NCI-H1417 treated with DMSO at 0.1 percent for 48 hours (cell line): ENCODE measurements at regions not wholly inside any gene's neighbourhood (a gene's known extent, or its start where the extent isn't known, plus 50 kb on each side); places are given as distances from the start of the nearest gene placed in this dataset.
"Not testable (repeated sequence)": the region's sequence is repeated elsewhere in the genome, so short reads cannot be mapped to it uniquely, and the experiment has no call there.

Experiments
- DNase-seq: peaks from one replicate; lab custom pipeline; 2025; lab: John Stamatoyannopoulos, UW

- DNase-seq = not testable (repeated sequence)
Measured at GRCh38 chr3:90206482-90206881, 1099.1 kb downstream of the EPHA3 start.

GRCh38 chr3:90207353-90208097, 1100.1 kb downstream of the EPHA3 start:
- DNase-seq = not testable (repeated sequence)

GRCh38 chr3:90221900-90222299, 1114.5 kb downstream of the EPHA3 start:
- no peak for DNase-seq

- no peak for DNase-seq
Measured at GRCh38 chr3:90241481-90241880, 1134.1 kb downstream of the EPHA3 start.

- DNase-seq = no peak
Measured at GRCh38 chr3:90253131-90253530, 1145.7 kb downstream of the EPHA3 start.

GRCh38 chr3:90261481-90262433, 1154.3 kb downstream of the EPHA3 start:
- no peak for DNase-seq
